ENCODE measurements at regions not wholly inside any gene's neighbourhood (a gene's known extent, or its start where the extent isn't known, plus 50 kb on each side); places are given as distances from the start of the nearest gene placed in this dataset.

GRCh38 chr12:22860926-22861325 is 236.0 kb downstream of the ETNK1 start:
- no peaks in the 10 kb centered on the region for H3K9me3 ChIP-seq (ENCODE audit: control insufficient read depth, low read length)
- H3K27ac ChIP-seq (ENCODE audit: low read length), result no peak overlapping the region
- DNase-seq, result no peak
- 42% methylated on average over 3 of the region's 3 CpGs for WGBS
- H3K4me3 ChIP-seq (ENCODE audit: low read length), result no peak overlapping the region
- H3K4me1 ChIP-seq (ENCODE audit: control insufficient read depth, insufficient read depth, low read length), result no peaks in the 10 kb centered on the region
- no peaks in the 10 kb centered on the region for H3K27me3 ChIP-seq (ENCODE audit: control insufficient read depth, insufficient read depth)
- ATAC-seq, result no peak
- intact Hi-C loops (cut with DNase I), result no loop called here

- no peaks in the 10 kb centered on the region for H3K4me1 ChIP-seq (ENCODE audit: control insufficient read depth, insufficient read depth, low read length)
- H3K27ac ChIP-seq (ENCODE audit: low read length), result no peak overlapping the region
- 97% methylated on average over 6 of the region's 6 CpGs for WGBS
- DNase-seq (no peak), ATAC-seq (no peak)
- no peaks in the 10 kb centered on the region for H3K9me3 ChIP-seq (ENCODE audit: control insufficient read depth, low read length)
- no peaks in the 10 kb centered on the region for H3K27me3 ChIP-seq (ENCODE audit: control insufficient read depth, insufficient read depth)
- no peak overlapping the region for H3K4me3 ChIP-seq (ENCODE audit: low read length)
- intact Hi-C loops (cut with DNase I), result no loop called here
Observed at GRCh38 chr12:22865822-22866221, 240.9 kb downstream of the ETNK1 start.

GRCh38 chr12:22866406-22866805 is 241.4 kb downstream of the ETNK1 start:
- no peak overlapping the region for H3K4me3 ChIP-seq (ENCODE audit: low read length)
- WGBS, result 56% methylated on average over 1 of the region's 1 CpG
- DNase-seq (no peak), ATAC-seq (no peak)
- no peaks in the 10 kb centered on the region for H3K9me3 ChIP-seq (ENCODE audit: control insufficient read depth, low read length)
- no peaks in the 10 kb centered on the region for H3K4me1 ChIP-seq (ENCODE audit: control insufficient read depth, insufficient read depth, low read length)
- no peaks in the 10 kb centered on the region for H3K27me3 ChIP-seq (ENCODE audit: control insufficient read depth, insufficient read depth)
- intact Hi-C loops (cut with DNase I), result no loop called here
- H3K27ac ChIP-seq (ENCODE audit: low read length), result no peak overlapping the region

GRCh38 chr12:22874151-22874550 is 249.2 kb downstream of the ETNK1 start:
- WGBS, result 84% methylated on average over 8 of the region's 8 CpGs
- intact Hi-C loops (cut with DNase I), result no loop called here

GRCh38 chr12:22876262-22876661 is 251.3 kb downstream of the ETNK1 start:
- H3K4me1 ChIP-seq (ENCODE audit: control insufficient read depth, insufficient read depth, low read length), result peaks cover 2% of the 10 kb centered on the region
- H3K9me3 ChIP-seq (ENCODE audit: control insufficient read depth, low read length), result no peaks in the 10 kb centered on the region
- ATAC-seq (no peak), DNase-seq (no peak)
- H3K27ac ChIP-seq (ENCODE audit: low read length), result no peak overlapping the region
- H3K4me3 ChIP-seq (ENCODE audit: low read length), result no peak overlapping the region
- intact Hi-C loops (cut with DNase I), result no loop called here
- 84% methylated on average over 5 of the region's 5 CpGs for WGBS
- no peaks in the 10 kb centered on the region for H3K27me3 ChIP-seq (ENCODE audit: control insufficient read depth, insufficient read depth)

More at GRCh38 chr12:22874151-22874550, 249.2 kb downstream of the ETNK1 start:
- H3K9me3 ChIP-seq (ENCODE audit: control insufficient read depth, low read length), result no peaks in the 10 kb centered on the region
- DNase-seq (no peak), ATAC-seq (no peak)
- H3K27ac ChIP-seq (ENCODE audit: low read length), result no peak overlapping the region
- no peak overlapping the region for H3K4me3 ChIP-seq (ENCODE audit: low read length)
- no peaks in the 10 kb centered on the region for H3K27me3 ChIP-seq (ENCODE audit: control insufficient read depth, insufficient read depth)
- no peaks in the 10 kb centered on the region for H3K4me1 ChIP-seq (ENCODE audit: control insufficient read depth, insufficient read depth, low read length)

- no peak overlapping the region for H3K4me3 ChIP-seq (ENCODE audit: low read length)
- DNase-seq (no peak), ATAC-seq (no peak)
- 60% methylated on average over 1 of the region's 1 CpG for WGBS
- no peaks in the 10 kb centered on the region for H3K27me3 ChIP-seq (ENCODE audit: control insufficient read depth, insufficient read depth)
- no peak overlapping the region for H3K27ac ChIP-seq (ENCODE audit: low read length)
- H3K4me1 ChIP-seq (ENCODE audit: control insufficient read depth, insufficient read depth, low read length), result peaks cover 2% of the 10 kb centered on the region
- H3K9me3 ChIP-seq (ENCODE audit: control insufficient read depth, low read length), result no peaks in the 10 kb centered on the region
- intact Hi-C loops (cut with DNase I), result no loop called here
Observed at GRCh38 chr12:22879203-22879602, 254.2 kb downstream of the ETNK1 start.

GRCh38 chr12:22880331-22880730 is 255.4 kb downstream of the ETNK1 start:
- Histone ChIP-seq H3K27ac (ENCODE audit: low read length) (no peak overlapping the region), H3K4me1 (ENCODE audit: control insufficient read depth, insufficient read depth, low read length) (peaks cover 2% of the 10 kb centered on the region), H3K4me3 (ENCODE audit: low read length) (no peak overlapping the region), H3K27me3 (ENCODE audit: control insufficient read depth, insufficient read depth) (no peaks in the 10 kb centered on the region), H3K9me3 (ENCODE audit: control insufficient read depth, low read length) (no peaks in the 10 kb centered on the region)
- intact Hi-C loops (cut with DNase I), result no loop called here
- DNase-seq (no peak), ATAC-seq (no peak)

GRCh38 chr12:22880807-22881206 is 255.8 kb downstream of the ETNK1 start:
- intact Hi-C loops (cut with DNase I), result no loop called here
- Histone ChIP-seq H3K27me3 (ENCODE audit: control insufficient read depth, insufficient read depth) (no peaks in the 10 kb centered on the region), H3K27ac (ENCODE audit: low read length) (no peak overlapping the region), H3K4me3 (ENCODE audit: low read length) (no peak overlapping the region), H3K9me3 (ENCODE audit: control insufficient read depth, low read length) (no peaks in the 10 kb centered on the region), H3K4me1 (ENCODE audit: control insufficient read depth, insufficient read depth, low read length) (peaks cover 2% of the 10 kb centered on the region)
- DNase-seq (no peak), ATAC-seq (no peak)
- 71% methylated on average over 6 of the region's 6 CpGs for WGBS

GRCh38 chr12:22881878-22882385 is 257.0 kb downstream of the ETNK1 start:
- DNase-seq (no peak), ATAC-seq (no peak)
- 71% methylated on average over 3 of the region's 3 CpGs for WGBS
- Histone ChIP-seq H3K27ac (ENCODE audit: low read length) (no peak overlapping the region), H3K4me3 (ENCODE audit: low read length) (no peak overlapping the region), H3K27me3 (ENCODE audit: control insufficient read depth, insufficient read depth) (no peaks in the 10 kb centered on the region), H3K4me1 (ENCODE audit: control insufficient read depth, insufficient read depth, low read length) (peaks cover 2% of the 10 kb centered on the region), H3K9me3 (ENCODE audit: control insufficient read depth, low read length) (no peaks in the 10 kb centered on the region)
- intact Hi-C loops (cut with DNase I), result no loop called here

- WGBS, result 87% methylated on average over 2 of the region's 2 CpGs
- intact Hi-C loops (cut with DNase I), result no loop called here
- Histone ChIP-seq H3K4me1 (ENCODE audit: control insufficient read depth, insufficient read depth, low read length) (peaks cover 2% of the 10 kb centered on the region), H3K27me3 (ENCODE audit: control insufficient read depth, insufficient read depth) (no peaks in the 10 kb centered on the region), H3K9me3 (ENCODE audit: control insufficient read depth, low read length) (no peaks in the 10 kb centered on the region), H3K27ac (ENCODE audit: low read length) (no peak overlapping the region), H3K4me3 (ENCODE audit: low read length) (no peak overlapping the region)
- ATAC-seq, result no peak
- DNase-seq, result no peak
Observed at GRCh38 chr12:22882559-22882958, 257.6 kb downstream of the ETNK1 start.

GRCh38 chr12:22893878-22894277 is 268.9 kb downstream of the ETNK1 start:
- H3K4me3 ChIP-seq (ENCODE audit: low read length), result no peak overlapping the region
- H3K4me1 ChIP-seq (ENCODE audit: control insufficient read depth, insufficient read depth, low read length), result no peaks in the 10 kb centered on the region
- no peaks in the 10 kb centered on the region for H3K9me3 ChIP-seq (ENCODE audit: control insufficient read depth, low read length)
- DNase-seq (no peak), ATAC-seq (no peak)
- WGBS, result 61% methylated on average over 2 of the region's 2 CpGs
- intact Hi-C loops (cut with DNase I), result no loop called here
- no peak overlapping the region for H3K27ac ChIP-seq (ENCODE audit: low read length)
- no peaks in the 10 kb centered on the region for H3K27me3 ChIP-seq (ENCODE audit: control insufficient read depth, insufficient read depth)

- Histone ChIP-seq H3K9me3 (ENCODE audit: control insufficient read depth, low read length) (no peaks in the 10 kb centered on the region), H3K4me3 (ENCODE audit: low read length) (no peak overlapping the region), H3K27me3 (ENCODE audit: control insufficient read depth, insufficient read depth) (no peaks in the 10 kb centered on the region), H3K27ac (ENCODE audit: low read length) (no peak overlapping the region), H3K4me1 (ENCODE audit: control insufficient read depth, insufficient read depth, low read length) (no peaks in the 10 kb centered on the region)
- intact Hi-C loops (cut with DNase I), result no loop called here
- DNase-seq (no peak), ATAC-seq (no peak)
- 72% methylated on average over 4 of the region's 4 CpGs for WGBS
Observed at GRCh38 chr12:22899184-22899583, 274.2 kb downstream of the ETNK1 start.

Measured in right cardiac atrium (tissue), 5 donors.